ENCODE measurements at regions not wholly inside any gene's neighbourhood (a gene's known extent, or its start where the extent isn't known, plus 50 kb on each side); places are given as distances from the start of the nearest gene placed in this dataset.

GRCh38 chr6:108795814-108796213, 52.4 kb upstream of the ARMC2 start:
- BruUV-seq (replicated peaks) = no TSS peak
- H3K4me1 ChIP-seq = peaks cover 40% of the 10 kb centered on the region
- no peaks in the 10 kb centered on the region for H3K36me3 Mint-ChIP-seq (ENCODE audit: insufficient read depth, unreplicated experiment)

DNA sequence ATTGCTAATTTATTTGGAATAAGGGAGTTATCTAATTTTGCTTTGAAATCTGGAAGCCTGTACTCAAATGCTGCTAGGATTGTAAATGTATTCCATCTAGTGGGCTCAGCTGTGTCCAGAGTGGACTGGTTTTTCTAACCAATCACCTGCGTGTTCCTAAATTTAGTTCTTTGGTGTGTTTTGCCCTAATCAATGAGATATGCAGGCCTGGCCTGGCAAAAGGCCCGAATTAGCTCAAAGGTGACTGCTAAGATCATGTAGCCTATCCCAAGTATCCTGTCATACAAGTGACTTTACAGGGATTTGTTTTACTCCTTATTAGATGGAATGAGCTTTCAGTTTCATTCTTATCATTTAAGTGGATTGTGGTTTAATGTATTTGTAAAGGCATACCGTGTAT, 51.3 kb upstream of the ARMC2 start:
- H3K4me1 ChIP-seq = peaks cover 40% of the 10 kb centered on the region
- CTCF ChIA-PET = interaction anchor here (0.5 kb wide), 1 partner anchor 185 kb away, joined by 7 read pairs; no protein-coding TSS in a partner anchor
- no peaks in the 10 kb centered on the region for H3K36me3 Mint-ChIP-seq (ENCODE audit: insufficient read depth, unreplicated experiment)
- H3K27me3 ChIP-seq (replicated peaks; ENCODE audit: control insufficient read depth, insufficient read depth, low read length) = no peaks in the 10 kb centered on the region
- peaks cover 23% of the 10 kb centered on the region for H3K4me1 Mint-ChIP-seq (ENCODE audit: low read depth, unreplicated experiment)
- no TSS peak for BruUV-seq (replicated peaks)
- TF ChIP-seq, protein P1, sequence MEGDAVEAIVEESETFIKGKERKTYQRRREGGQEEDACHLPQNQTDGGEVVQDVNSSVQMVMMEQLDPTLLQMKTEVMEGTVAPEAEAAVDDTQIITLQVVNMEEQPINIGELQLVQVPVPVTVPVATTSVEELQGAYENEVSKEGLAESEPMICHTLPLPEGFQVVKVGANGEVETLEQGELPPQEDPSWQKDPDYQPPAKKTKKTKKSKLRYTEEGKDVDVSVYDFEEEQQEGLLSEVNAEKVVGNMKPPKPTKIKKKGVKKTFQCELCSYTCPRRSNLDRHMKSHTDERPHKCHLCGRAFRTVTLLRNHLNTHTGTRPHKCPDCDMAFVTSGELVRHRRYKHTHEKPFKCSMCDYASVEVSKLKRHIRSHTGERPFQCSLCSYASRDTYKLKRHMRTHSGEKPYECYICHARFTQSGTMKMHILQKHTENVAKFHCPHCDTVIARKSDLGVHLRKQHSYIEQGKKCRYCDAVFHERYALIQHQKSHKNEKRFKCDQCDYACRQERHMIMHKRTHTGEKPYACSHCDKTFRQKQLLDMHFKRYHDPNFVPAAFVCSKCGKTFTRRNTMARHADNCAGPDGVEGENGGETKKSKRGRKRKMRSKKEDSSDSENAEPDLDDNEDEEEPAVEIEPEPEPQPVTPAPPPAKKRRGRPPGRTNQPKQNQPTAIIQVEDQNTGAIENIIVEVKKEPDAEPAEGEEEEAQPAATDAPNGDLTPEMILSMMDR (IDR thresholded peaks at IDR 0.05; ENCODE audit: insufficient read depth in 1 of 2, low read depth in 1 of 2, low read length in 1 of 2, severe bottlenecking in 1 of 2, unreplicated experiment in 1 of 2) = no peak
- no peak overlapping the region for H3K27ac Mint-ChIP-seq (ENCODE audit: unreplicated experiment)
- no peak overlapping the region for H3K4me3 ChIP-seq (ENCODE audit: low read depth, low read length)
- no peaks in the 10 kb centered on the region for H3K9me3 Mint-ChIP-seq (ENCODE audit: unreplicated experiment)
- H3K4me3 Mint-ChIP-seq (ENCODE audit: unreplicated experiment) = no peak overlapping the region
- POLR2A ChIA-PET = no interaction called here
- no peak for DNase-seq
- H3K36me3 ChIP-seq (ENCODE audit: control insufficient read depth, insufficient read depth, low read length) = no peaks in the 10 kb centered on the region
- intact Hi-C loops (cut with micrococcal nuclease; ENCODE audit: unreplicated experiment) = loop anchor here (5.0 kb wide), 1 partner anchor 40 kb away; no protein-coding TSS in a partner anchor
- no peaks in the 10 kb centered on the region for H3K27me3 Mint-ChIP-seq (ENCODE audit: insufficient read depth, unreplicated experiment)
- 0 out of 2 replicates have a peak, but pooled peaks cover 1% of the 10 kb centered on the region for H3K9me3 ChIP-seq

More at GRCh38 chr6:108795814-108796213, 52.4 kb upstream of the ARMC2 start:
- Histone ChIP-seq H3K9me3 (peaks cover 6% of the 10 kb centered on the region; the same call in 1 of the 2 replicates), H3K27me3 (replicated peaks; ENCODE audit: control insufficient read depth, insufficient read depth, low read length) (no peaks in the 10 kb centered on the region), H3K36me3 (ENCODE audit: control insufficient read depth, insufficient read depth, low read length) (no peaks in the 10 kb centered on the region), H3K4me3 (ENCODE audit: low read depth, low read length) (no peak overlapping the region)
- TF ChIP-seq, protein P1 (IDR thresholded peaks at IDR 0.05; ENCODE audit: insufficient read depth in 1 of 2, low read depth in 1 of 2, low read length in 1 of 2, severe bottlenecking in 1 of 2, unreplicated experiment in 1 of 2) = no peak
- peaks cover 23% of the 10 kb centered on the region for H3K4me1 Mint-ChIP-seq (ENCODE audit: low read depth, unreplicated experiment)
- no peak overlapping the region for H3K4me3 Mint-ChIP-seq (ENCODE audit: unreplicated experiment)
- H3K27ac Mint-ChIP-seq (ENCODE audit: unreplicated experiment) = no peak overlapping the region
- intact Hi-C loops (cut with micrococcal nuclease; ENCODE audit: unreplicated experiment) = loop anchor here (5.0 kb wide), 1 partner anchor 41 kb away; no protein-coding TSS in a partner anchor
- CTCF ChIA-PET = no interaction called here
- no peak for DNase-seq
- no peaks in the 10 kb centered on the region for H3K27me3 Mint-ChIP-seq (ENCODE audit: insufficient read depth, unreplicated experiment)
- H3K9me3 Mint-ChIP-seq (ENCODE audit: unreplicated experiment) = no peaks in the 10 kb centered on the region
- POLR2A ChIA-PET = no interaction called here

- TF ChIP-seq, protein P1 (IDR thresholded peaks at IDR 0.05; ENCODE audit: insufficient read depth in 1 of 2, low read depth in 1 of 2, low read length in 1 of 2, severe bottlenecking in 1 of 2, unreplicated experiment in 1 of 2) = no peak
- no peaks in the 10 kb centered on the region for H3K36me3 ChIP-seq (ENCODE audit: control insufficient read depth, insufficient read depth, low read length)
- intact Hi-C loops (cut with micrococcal nuclease; ENCODE audit: unreplicated experiment) = loop anchor here (1.0 to 5.0 kb wide), 2 partner anchors 39 to 275 kb away; no protein-coding TSS in a partner anchor
- no TSS peak for BruUV-seq (replicated peaks)
- Mint-ChIP-seq H3K4me1 (ENCODE audit: low read depth, unreplicated experiment) (peaks cover 23% of the 10 kb centered on the region), H3K27me3 (ENCODE audit: insufficient read depth, unreplicated experiment) (no peaks in the 10 kb centered on the region), H3K27ac (ENCODE audit: unreplicated experiment) (peak overlapping the region; percentile 43), H3K9me3 (ENCODE audit: unreplicated experiment) (no peaks in the 10 kb centered on the region), H3K36me3 (ENCODE audit: insufficient read depth, unreplicated experiment) (no peaks in the 10 kb centered on the region), H3K4me3 (ENCODE audit: unreplicated experiment) (peak overlapping the region; percentile 28)
- no peaks in the 10 kb centered on the region for H3K27me3 ChIP-seq (replicated peaks; ENCODE audit: control insufficient read depth, insufficient read depth, low read length)
- H3K4me3 ChIP-seq (ENCODE audit: low read depth, low read length) = no peak overlapping the region
- H3K9me3 ChIP-seq = no peaks in the 10 kb centered on the region
- DNase-seq = no peak
- ChIA-PET POLR2A (interaction anchor here (1.4 kb wide), 1 partner anchor 240 kb away, joined by 3 read pairs; no protein-coding TSS in a partner anchor), CTCF (no interaction called here)
- peaks cover 39% of the 10 kb centered on the region for H3K4me1 ChIP-seq
Measured at GRCh38 chr6:108797951-108798669, 50.1 kb upstream of the ARMC2 start.

Measured in Caco-2 (cell line).